DMS79 (cell line): ENCODE measurements at regions not wholly inside any gene's neighbourhood (a gene's known extent, or its start where the extent isn't known, plus 50 kb on each side); places are given as distances from the start of the nearest gene placed in this dataset.

Experiments
- DNase-seq: peaks from one replicate; lab custom pipeline; 2025; lab: John Stamatoyannopoulos, UW

DNA sequence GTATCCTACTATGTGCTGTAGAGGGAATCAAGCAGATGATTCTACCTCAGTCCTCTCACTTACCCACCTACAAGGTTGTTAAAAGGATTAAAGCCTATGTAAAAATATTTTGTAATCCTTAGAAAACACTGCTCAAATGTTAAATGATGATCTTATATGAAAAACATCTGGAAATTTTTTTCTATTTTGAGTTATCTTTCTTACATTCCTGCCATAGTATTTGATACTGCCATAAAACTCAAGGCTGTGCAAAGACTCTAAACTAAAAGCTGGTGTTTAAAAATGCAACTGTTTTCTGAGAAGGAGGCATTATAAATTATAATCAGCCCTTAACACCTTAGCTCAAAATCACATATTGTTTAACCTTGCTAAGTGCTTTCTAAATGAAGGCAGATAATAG lies 474.2 kb downstream of the PRELID2 start:
- DNase-seq = no peak

DNA sequence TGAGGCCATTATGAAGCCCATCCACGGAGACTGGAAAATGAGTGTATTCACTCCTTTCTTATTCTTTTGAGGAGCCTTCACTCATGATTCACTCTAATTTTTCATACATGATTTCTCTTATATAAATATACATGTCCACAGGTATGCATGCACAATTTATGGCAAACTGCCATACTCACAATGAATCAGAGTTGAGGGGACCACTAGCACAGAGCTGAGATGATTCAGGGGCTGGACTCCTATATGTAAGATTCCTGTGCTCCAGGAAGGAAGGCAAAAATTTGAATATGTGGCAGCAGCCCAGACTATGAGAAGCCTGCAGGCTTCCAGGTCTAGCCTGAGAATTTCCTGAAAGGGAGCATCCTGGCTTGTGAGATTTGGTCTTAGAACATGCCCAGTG lies 484.6 kb downstream of the PRELID2 start:
- no peak for DNase-seq

DNA sequence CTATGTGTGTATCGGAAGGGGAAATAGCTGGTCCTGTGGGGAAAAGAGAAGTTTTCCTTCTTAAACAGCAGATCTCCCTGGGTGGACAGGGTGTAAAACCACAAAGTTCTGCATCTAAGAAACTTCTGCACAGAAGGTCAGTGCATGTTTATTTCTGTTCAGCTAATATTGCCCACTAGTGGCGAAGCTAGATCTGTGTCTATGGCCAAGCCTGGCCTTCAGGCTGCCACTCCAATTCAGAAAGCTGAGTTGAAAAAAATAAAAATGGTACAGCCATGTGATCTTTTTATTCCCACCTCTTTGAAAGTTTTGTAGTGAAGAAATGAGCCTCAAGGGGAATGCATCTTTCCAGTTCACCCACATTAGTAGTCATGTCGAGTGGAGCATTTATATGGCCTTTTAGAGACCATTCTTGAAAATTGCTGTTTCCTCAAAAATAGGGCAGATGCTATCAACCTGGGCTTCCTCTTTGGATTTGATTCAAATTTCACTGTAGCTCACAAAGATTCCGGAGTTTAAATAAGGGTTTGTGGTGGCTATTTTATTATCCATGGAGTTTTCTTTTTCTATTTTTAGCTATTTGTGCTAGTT lies 488.0 kb downstream of the PRELID2 start:
- DNase-seq = no peak

DNA sequence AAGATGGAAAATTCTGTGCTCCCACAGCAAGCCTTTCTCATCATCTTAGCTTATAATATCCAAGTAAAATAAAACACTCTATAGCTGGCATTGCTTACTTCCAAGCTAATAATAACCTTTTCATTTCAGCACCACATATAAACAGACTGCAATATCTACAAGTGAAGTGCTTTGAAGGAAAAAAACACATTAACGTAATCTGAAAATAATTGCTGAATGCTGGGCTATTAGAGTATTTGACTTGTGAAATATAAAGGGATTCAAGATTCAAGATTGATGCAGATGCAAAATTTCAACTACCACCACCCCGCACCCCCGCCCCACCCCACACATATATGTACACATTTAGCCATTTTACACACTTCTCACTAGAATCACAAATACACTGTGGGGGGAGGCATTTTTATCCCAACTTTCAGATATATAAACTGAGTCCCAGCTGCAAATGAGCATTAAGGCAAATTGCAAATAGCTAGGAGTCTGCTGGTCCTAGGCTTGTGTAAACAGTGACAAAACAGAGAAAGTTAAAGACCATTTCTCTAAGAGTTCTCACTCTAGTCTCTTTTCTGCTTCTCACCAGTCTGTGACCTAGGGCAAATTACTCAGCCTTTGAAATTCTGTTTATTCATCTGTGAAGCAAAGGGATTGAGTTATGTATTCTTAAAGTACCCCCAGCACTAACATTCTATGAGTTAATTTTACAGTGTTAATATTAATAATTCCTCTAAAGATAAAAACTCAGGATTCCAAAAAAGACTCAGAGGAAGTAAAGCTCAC lies 489.4 kb downstream of the PRELID2 start:
- DNase-seq = no peak

DNA sequence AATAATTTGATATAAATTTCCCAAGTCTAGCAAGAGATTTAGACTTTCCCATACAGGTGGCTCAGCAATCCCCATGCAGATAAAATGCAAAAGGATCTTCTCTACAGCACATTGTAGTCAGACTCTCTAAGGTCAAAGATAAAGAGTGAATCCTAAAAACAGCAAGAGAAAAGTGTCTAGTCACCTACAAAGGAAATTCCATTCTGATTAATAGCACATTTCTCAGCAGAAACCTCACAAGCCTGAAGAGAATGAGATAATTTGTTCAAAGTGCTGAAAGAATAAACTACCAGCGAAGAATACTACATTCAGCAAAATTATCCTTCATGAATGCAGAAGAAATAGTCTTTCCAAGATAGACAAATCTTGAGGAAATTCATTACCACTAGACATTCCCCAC lies 493.3 kb downstream of the PRELID2 start:
- DNase-seq = no peak

DNA sequence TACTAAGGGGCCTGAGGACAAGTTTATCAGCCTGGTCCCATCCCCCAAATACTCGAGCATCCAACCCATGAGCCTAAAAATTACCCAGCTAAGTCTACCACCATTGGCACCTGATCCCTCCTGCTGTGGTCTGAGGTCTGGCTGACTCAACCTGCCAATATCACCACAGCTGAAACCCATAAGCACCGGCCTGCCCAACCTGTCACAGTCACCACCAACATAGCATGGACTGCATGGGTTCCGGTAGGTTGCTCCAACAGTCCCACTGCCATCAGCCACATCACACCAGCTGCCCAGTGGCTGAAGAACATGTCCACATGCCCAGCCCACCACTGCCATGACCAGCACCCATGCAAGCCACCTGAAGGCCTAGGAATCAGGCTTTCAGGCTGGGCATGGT lies 495.0 kb downstream of the PRELID2 start:
- DNase-seq = no peak

DNA sequence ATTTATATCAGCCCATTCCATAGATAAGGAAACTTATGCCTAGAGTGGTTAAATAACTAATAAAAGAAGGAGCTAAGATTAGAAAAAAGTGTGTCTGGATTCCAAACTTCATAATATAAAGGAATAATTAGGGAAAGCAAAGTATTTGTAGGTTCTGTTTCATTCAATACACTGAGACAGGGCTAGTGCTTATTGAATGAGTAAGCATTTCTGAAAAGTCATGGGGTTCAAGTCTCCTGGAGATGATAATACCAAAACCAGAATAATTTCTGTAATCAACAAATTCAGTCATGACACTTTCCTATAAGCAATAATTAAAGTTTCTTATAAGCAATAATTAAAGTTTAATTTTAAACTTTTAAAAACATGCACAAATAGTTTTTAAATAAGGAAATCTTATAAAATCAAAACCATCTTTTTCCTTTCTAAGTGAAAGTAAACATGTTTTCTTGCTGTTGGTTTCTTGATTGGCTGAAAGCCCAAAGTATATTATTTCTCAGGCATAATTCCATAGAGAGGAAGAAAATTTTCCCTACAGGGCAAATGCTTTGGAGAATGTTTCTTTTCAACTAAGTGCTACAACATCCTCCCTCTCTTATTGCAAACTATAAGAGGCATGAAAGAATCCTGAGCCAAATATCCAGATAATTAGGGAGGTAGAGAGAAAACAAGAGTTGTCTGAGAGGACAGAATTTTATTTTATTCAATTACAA lies 510.2 kb downstream of the PRELID2 start:
- no peak for DNase-seq

DNA sequence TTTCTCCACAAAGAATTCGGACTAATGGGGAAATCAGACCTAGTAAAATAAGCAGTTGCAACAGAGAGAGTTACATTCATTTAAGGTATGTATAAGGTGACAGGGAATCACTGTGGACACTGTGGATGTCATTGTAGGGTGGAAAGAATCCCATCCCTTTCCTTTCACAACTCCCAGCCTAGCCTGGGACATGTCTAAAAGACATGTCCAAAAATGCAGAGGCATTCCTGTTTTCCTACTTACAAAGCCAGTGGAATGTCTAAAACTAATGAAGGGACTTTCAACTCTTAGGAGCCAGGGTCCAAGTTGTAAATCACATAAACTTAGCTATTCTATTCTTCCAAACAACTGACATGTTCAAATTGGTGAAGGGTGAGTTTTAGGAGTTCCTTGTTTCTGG lies 511.0 kb downstream of the PRELID2 start:
- DNase-seq = no peak

DNA sequence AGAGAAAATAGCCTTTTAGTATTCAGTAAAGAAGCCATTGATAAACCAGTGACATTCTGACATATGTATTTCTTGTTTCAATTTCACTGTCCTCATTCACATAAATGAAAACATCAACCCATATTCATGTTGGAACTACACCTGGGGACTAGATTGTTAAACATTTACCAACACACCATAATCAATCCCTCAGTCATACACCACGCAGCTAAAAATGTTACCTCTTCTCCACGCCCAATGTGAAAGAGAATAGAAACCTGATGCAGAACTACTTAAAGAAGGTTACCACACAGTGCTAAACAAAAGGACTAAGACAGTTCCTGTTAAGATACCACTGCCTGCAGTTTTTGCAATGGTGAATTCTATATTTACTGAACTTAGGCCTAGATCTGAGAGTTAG lies 518.9 kb downstream of the PRELID2 start:
- DNase-seq = no peak

DNA sequence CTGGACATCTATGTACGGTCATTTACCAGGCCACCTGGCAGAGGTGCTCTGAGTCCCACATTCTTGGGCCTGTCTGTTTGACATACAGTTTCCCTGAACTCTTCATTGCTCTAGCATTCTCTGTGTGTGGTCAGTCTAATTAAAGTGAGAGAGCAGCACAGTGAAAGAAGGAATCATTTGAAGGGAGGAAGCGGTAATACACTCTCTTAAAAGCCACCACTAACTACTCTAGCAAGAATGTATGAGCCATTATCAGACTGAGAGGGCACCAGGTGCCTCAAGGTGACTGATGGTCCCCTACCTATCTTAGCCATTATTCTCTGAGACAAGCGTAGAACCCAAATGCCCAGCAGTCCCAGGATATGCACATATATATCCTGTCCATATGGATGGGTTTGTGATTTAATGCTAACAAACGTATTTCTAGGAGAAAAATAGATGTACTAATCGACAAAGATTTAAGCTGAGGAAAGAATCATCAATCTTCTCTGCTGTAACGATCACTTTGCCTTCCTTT lies 527.2 kb downstream of the PRELID2 start:
- DNase-seq = no peak

DNA sequence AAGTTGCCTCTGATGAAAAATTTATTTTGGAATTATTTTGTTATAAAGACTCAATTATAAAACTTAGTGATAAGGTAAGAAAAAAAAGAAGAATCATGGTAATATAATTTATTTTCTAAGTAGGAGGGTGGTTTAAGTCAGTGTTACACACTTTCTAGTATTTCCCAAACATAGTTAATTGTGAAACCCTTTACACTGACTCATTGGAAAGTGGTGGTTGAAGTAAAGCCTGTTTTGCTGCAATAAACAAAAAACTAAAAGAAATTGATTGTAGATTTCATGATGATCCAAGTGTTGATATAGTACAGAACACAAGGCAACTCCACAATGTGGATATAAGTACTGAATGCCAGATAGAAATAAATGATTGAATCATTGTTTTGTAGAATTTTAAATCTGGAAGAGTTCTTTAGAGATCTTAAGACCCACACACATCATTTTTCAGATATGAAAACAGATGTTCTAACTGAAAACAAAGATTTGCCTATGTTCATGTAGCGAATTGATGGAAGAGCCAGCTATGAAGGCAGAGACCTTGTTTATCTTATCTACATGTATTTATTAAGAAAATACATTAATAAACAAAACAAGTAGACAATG lies 539.8 kb downstream of the PRELID2 start:
- no peak for DNase-seq

DNA sequence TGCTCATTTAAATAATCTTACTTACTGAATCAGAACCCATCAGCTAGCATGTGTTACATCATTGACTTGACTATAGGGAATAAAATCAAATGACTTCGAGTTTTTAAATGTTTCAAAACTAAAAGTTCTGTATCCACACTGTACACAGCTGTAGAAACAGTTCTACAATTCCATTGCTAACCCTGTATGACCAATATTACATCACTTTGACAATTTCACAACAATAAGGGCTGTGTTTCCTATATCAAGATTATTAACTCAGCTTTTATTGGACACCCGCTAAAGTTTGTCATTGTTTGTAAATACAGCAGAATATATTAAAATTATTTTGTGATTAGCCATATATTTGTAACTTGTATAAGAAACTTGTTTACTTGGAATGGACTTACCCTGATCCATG lies 540.8 kb downstream of the PRELID2 start:
- DNase-seq = no peak

DNA sequence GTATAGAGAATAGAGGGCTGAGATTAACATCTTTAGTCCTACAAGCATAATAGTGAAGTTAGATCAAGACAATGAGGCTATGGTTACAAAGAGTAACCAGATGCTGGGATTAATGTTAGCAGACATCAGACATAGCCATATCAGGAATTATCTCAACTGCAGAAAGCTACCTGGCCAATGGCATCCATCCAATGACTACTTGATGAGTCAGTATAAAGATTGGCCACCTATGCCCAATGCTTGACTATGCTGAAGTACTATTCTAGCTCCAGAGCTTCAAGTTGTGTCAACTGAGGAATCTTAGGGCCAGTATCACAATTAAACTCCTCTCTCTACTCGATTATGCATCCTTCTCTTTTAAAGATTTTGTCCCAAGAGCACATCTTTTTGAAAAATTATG lies 541.4 kb downstream of the PRELID2 start:
- no peak for DNase-seq

DNA sequence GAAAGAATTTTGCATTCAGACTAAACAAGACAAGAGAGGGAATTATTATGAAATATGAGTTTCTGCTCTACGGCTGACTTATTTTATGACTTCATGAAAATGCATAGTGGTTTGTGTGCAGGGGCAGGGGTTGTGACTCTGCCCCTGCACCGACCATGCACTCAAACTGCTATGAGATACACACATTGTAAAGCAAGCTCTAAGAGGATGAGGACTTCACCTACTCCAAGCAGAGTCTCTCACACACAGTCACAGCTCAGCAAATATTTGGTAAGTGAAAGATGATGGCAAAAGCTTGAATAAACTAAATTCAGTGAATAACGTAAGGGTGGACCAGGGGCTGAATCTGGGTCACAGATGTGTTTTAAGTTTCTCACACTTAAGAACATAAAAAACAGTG lies 542.9 kb downstream of the PRELID2 start:
- no peak for DNase-seq

DNA sequence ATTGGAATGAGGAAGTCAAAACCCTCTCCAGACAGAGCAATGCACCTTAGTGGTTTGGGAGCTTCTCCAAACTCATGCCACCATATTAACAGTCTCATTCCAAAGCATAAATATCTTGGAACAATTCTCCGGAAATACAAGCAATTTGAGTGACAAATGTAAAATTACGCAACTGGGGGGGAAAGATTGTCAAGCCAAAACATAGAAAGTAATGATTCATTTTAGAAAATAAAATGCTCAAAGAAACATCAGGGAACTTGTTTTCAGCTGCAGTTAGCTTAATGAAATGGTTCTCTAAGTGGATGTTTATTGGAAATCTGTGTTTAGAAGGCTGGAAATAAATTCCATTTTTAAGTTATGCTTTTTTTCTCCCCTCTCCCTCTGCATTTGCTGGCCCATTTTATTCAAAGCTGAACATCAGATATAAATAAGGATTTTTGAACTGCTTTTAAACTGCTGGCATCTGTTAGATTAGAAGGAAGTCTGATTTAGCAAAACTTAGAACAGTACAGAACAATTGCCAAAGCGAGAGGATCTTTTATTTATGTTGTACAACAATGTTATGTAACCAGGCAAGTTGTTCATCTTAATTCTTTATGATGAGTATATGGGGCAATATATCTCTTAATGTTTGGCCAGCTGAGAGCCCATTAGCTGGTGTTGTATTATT lies 551.9 kb downstream of the PRELID2 start:
- DNase-seq = no peak

DNA sequence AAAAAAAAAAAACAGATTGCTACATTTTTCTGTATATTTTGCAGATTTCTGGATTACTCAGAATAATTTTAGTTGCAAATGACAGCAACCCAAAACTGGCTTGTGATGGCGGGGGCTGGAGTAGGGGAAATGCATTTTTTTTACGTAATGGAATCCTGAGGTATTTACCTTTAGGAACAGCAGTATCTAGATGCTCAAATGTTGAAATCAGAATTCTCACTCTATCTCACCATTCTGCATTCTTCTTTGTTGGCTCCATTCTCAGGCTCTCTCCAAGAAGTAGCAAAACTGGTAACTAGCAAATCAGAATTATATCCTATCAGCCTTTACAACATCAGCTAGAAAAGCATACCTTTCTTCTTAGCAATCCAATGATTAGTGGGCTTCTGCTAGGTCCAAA lies 554.3 kb downstream of the PRELID2 start:
- DNase-seq = no peak

DNA sequence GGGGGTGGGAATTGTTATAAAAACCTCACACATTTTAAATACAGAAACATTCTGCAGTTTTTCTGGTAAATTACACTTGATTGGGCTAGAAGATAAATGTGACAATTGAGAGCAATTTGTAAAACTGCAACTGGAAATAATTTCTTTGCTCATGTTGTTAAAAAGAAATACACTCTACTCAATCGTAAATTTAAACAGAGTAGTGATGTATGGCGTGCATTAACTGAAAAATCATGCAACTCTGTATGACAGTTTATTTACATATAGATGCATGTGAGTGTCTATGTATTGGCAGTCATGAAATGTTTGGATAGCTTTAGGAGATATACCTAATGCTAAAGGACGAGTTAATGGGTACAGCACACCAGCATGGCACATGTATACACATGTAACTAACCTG lies 554.9 kb downstream of the PRELID2 start:
- DNase-seq = no peak

DNA sequence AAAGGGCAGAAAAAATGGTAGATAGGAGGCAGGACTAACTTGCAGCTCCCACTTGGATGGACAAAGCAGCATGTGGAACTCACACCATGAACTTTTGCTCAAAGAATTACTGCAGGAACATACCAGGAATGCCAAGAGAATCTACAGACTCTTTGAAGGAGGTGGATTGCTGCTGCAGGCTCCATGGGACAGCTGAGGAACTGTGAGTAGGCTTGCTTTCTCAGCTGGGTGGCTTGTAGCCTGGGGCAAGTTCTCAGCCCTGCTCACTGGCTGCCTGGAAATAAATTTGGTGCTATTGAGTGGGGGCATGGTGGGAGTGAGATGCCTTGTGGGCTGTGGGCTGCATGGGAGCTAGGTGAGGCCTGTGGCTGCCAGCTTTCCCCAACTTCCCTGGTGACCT lies 574.5 kb downstream of the PRELID2 start:
- DNase-seq = no peak

DNA sequence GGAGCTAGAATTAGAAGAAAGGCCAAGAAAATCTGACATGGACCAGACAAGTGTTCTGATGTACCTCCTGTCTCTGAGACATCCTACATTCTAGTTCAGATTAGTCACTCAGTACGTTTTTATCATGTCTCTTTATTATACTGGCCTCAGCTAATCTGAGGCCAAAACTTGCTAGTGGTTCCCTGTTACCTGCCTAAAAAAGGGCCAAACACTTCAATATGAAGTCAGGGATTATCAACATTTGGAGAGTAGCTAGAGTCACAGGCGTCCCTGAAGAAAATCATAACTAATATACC lies 587.4 kb downstream of the PRELID2 start:
- no peak for DNase-seq

DNA sequence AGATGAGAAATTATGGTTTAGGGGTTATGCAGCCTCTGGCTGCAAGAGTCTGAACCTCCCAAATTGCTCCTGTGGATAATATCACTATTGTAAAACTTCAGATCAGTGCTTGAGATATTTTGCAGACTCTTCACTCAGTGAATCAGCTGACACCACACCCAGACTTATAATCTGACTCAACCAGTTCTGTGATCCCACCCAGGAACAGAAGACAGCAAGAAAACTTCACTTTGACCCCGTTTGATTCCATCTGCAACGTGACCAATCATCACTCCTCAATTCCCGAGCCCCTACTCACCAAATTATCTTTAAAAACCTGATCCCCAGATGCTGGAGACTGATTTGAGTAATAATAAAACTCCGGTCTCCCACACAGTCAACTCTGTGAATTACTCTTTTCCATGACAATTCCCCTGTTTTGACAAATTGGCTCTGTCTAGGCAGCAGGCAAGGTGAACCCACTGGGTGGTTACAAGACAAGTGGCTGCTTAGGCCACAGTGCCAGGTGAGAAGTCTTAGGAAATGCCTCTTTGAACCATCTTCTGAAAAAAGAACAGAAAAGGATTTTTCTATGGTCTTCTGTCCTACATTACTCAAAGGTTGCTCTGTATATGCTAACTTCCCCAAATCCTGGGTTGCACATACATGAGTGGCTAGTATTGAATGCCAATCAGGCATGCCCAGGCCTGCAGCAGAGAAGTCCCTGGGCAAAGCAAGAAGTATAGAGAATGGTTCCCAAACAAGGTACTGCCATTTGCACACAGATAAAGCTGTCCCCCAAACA lies 588.0 kb downstream of the PRELID2 start:
- DNase-seq = no peak

DNA sequence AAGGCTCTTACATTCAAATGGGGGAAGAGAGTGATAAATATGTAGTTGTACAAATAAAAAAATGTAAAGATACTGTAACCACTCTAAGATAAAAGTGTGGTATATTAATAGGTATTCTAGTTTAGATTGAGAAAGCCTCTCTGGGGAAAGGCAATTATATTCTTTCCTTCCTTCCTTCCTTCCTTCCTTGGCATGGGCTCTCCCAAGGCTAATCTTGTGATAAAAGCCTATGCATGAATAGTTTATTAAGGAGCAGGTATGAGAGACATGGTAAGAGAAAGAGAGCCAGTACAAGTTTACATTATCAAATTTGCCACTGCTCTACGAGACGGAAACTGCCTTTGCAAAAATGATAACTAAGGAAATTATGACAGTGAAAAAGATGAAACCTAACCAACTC lies 588.8 kb downstream of the PRELID2 start:
- DNase-seq = no peak

DNA sequence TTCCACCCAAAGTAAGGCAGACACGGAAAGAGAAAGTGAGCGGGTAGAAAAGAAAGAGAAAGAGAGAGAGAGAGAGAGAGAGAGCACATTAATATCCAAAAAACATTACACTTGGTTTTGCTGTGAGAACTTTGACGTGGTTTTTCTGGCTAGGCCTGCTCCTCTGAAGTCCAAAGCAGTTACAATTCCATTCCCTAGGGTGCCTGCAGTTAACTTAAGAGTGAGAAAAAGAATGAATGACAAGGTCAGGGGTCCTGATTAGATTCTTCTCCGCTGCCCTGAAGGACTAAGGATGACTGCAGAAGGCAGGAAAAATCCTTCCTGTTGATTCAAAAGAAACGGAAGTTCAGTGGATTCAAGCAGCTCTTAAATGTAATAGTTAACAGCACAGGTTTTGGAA lies 589.8 kb downstream of the PRELID2 start:
- no peak for DNase-seq
